Activated CD8-positive, alpha-beta memory T cell treated with anti-CD3 and anti-CD28 coated beads, Interleukin-2, amount 10 ng/mL, durations not matched to agents 7 days and 5 days (primary cell): ENCODE measurements at regions not wholly inside any gene's neighbourhood (a gene's known extent, or its start where the extent isn't known, plus 50 kb on each side); places are given as distances from the start of the nearest gene placed in this dataset.
"Not testable (repeated sequence)": the region's sequence is repeated elsewhere in the genome, so short reads cannot be mapped to it uniquely, and the experiment has no call there.

Source experiments
- ATAC-seq: fragments of 150-1000 bp; cut with Tn5 transposase; one replicate; pipeline ENCODE4 v1.10.0; 2021; ENCODE audit warnings: moderate library complexity
- CTCF ChIA-PET: fragments of 350-600 bp; sonication (Branson Sonifier 250); formaldehyde crosslinking; loops from one replicate; lab custom pipeline; 2021; ENCODE audit warnings: antibody characterized with exemption; lab: Charles Lee
- DNase-seq: peaks from one replicate; pipeline ENCODE4 v3.0.0-alpha.2; 2020
- H3K27ac Mint-ChIP-seq: one replicate; pipeline ENCODE4 v1.8.0; 2021; ENCODE audit warnings: mild to moderate bottlenecking, mixed read lengths
- H3K27me3 Mint-ChIP-seq: one replicate; pipeline ENCODE4 v1.8.0; 2021; ENCODE audit warnings: mixed read lengths
- H3K36me3 Mint-ChIP-seq: one replicate; pipeline ENCODE4 v1.8.0; 2021; ENCODE audit warnings: mild to moderate bottlenecking, mixed read lengths
- H3K4me1 Mint-ChIP-seq: one replicate; pipeline ENCODE4 v1.8.0; 2021; ENCODE audit warnings: mixed read lengths
- H3K4me3 Mint-ChIP-seq: one replicate; pipeline ENCODE4 v1.8.0; 2021; ENCODE audit warnings: mild to moderate bottlenecking, moderate library complexity, mixed read lengths
- H3K9me3 Mint-ChIP-seq: one replicate; pipeline ENCODE4 v1.8.0; 2022; ENCODE audit warnings: low read depth, mixed read lengths

- Mint-ChIP-seq H3K27ac (no peak overlapping the region), H3K4me1 (no peaks in the 10 kb centered on the region), H3K9me3 (no peaks in the 10 kb centered on the region), H3K36me3 (no peaks in the 10 kb centered on the region), H3K4me3 (no peak overlapping the region), H3K27me3 (no peaks in the 10 kb centered on the region)
- CTCF ChIA-PET, result no interaction called here
- DNase-seq (no peak), ATAC-seq (no peak)
Observed at GRCh38 chr10:2576892-2577291, 490.5 kb upstream of the PFKP start.

GRCh38 chr10:2575460-2575859 lies 491.9 kb upstream of the PFKP start:
- ATAC-seq (no peak), DNase-seq (no peak)
- no peak overlapping the region for H3K27ac Mint-ChIP-seq
- no peaks in the 10 kb centered on the region for H3K4me1 Mint-ChIP-seq
- no peaks in the 10 kb centered on the region for H3K27me3 Mint-ChIP-seq
- no peaks in the 10 kb centered on the region for H3K36me3 Mint-ChIP-seq
- H3K9me3 Mint-ChIP-seq, result peaks cover 4% of the 10 kb centered on the region
- CTCF ChIA-PET, result no interaction called here
- H3K4me3 Mint-ChIP-seq, result no peak overlapping the region

GRCh38 chr10:2572611-2573010 lies 494.7 kb upstream of the PFKP start:
- CTCF ChIA-PET, result no interaction called here
- Mint-ChIP-seq H3K4me3 (no peak overlapping the region), H3K4me1 (no peaks in the 10 kb centered on the region)

GRCh38 chr10:2556883-2557282 lies 510.5 kb upstream of the PFKP start:
- no peaks in the 10 kb centered on the region for H3K36me3 Mint-ChIP-seq
- no peak overlapping the region for H3K27ac Mint-ChIP-seq
- no peak for ATAC-seq
- CTCF ChIA-PET, result no interaction called here
- no peak for DNase-seq
- H3K27me3 Mint-ChIP-seq, result no peaks in the 10 kb centered on the region
- no peaks in the 10 kb centered on the region for H3K4me1 Mint-ChIP-seq
- no peaks in the 10 kb centered on the region for H3K9me3 Mint-ChIP-seq
- no peak overlapping the region for H3K4me3 Mint-ChIP-seq

More at GRCh38 chr10:2572611-2573010, 494.7 kb upstream of the PFKP start:
- H3K36me3 Mint-ChIP-seq, result no peaks in the 10 kb centered on the region
- no peak for ATAC-seq
- DNase-seq, result no peak
- no peaks in the 10 kb centered on the region for H3K27me3 Mint-ChIP-seq
- H3K27ac Mint-ChIP-seq, result no peak overlapping the region
- H3K9me3 Mint-ChIP-seq, result peaks cover 5% of the 10 kb centered on the region

- CTCF ChIA-PET, result no interaction called here
- no peak for ATAC-seq
- Mint-ChIP-seq H3K36me3 (no peaks in the 10 kb centered on the region), H3K9me3 (peaks cover 3% of the 10 kb centered on the region), H3K27me3 (no peaks in the 10 kb centered on the region), H3K4me1 (no peaks in the 10 kb centered on the region), H3K27ac (no peak overlapping the region), H3K4me3 (no peak overlapping the region)
- DNase-seq, result no peak
Observed at GRCh38 chr10:2548071-2548470, 519.3 kb upstream of the PFKP start.

GRCh38 chr10:2547606-2548005 lies 519.7 kb upstream of the PFKP start:
- no peak for DNase-seq
- no peak overlapping the region for H3K27ac Mint-ChIP-seq
- ATAC-seq, result no peak
- H3K9me3 Mint-ChIP-seq, result peaks cover 3% of the 10 kb centered on the region
- H3K4me3 Mint-ChIP-seq, result no peak overlapping the region
- no peaks in the 10 kb centered on the region for H3K27me3 Mint-ChIP-seq
- H3K4me1 Mint-ChIP-seq, result no peaks in the 10 kb centered on the region
- CTCF ChIA-PET, result no interaction called here
- no peaks in the 10 kb centered on the region for H3K36me3 Mint-ChIP-seq

- ATAC-seq, H3K9me3 Mint-ChIP-seq, H3K36me3 Mint-ChIP-seq, H3K4me1 Mint-ChIP-seq, H3K4me3 Mint-ChIP-seq, H3K27me3 Mint-ChIP-seq, DNase-seq, CTCF ChIA-PET, H3K27ac Mint-ChIP-seq: not testable (repeated sequence)
Observed at GRCh38 chr10:2546894-2547293, 520.5 kb upstream of the PFKP start.

- Mint-ChIP-seq H3K9me3 (peaks cover 3% of the 10 kb centered on the region), H3K27me3 (no peaks in the 10 kb centered on the region), H3K27ac (no peak overlapping the region), H3K4me1 (no peaks in the 10 kb centered on the region), H3K4me3 (no peak overlapping the region), H3K36me3 (no peaks in the 10 kb centered on the region)
- CTCF ChIA-PET, result no interaction called here
- ATAC-seq (no peak), DNase-seq (no peak)
Observed at GRCh38 chr10:2543974-2544373, 523.4 kb upstream of the PFKP start.

GRCh38 chr10:2543142-2543886 lies 524.0 kb upstream of the PFKP start:
- CTCF ChIA-PET, result no interaction called here
- no peak overlapping the region for H3K27ac Mint-ChIP-seq
- peaks cover 3% of the 10 kb centered on the region for H3K9me3 Mint-ChIP-seq
- H3K27me3 Mint-ChIP-seq, result no peaks in the 10 kb centered on the region
- no peak for DNase-seq
- ATAC-seq, result no peak
- no peaks in the 10 kb centered on the region for H3K36me3 Mint-ChIP-seq
- H3K4me1 Mint-ChIP-seq, result no peaks in the 10 kb centered on the region
- no peak overlapping the region for H3K4me3 Mint-ChIP-seq

- Mint-ChIP-seq H3K4me1 (no peaks in the 10 kb centered on the region), H3K36me3 (no peaks in the 10 kb centered on the region), H3K9me3 (peaks cover 1% of the 10 kb centered on the region), H3K27me3 (no peaks in the 10 kb centered on the region), H3K27ac (no peak overlapping the region), H3K4me3 (no peak overlapping the region)
- no peak for ATAC-seq
- DNase-seq, result no peak
- CTCF ChIA-PET, result no interaction called here
Observed at GRCh38 chr10:2541176-2541575, 526.2 kb upstream of the PFKP start.

GRCh38 chr10:2529945-2530344 lies 537.4 kb upstream of the PFKP start:
- CTCF ChIA-PET, result no interaction called here
- no peak for ATAC-seq

GRCh38 chr10:2525781-2526180 lies 541.6 kb upstream of the PFKP start:
- Mint-ChIP-seq H3K4me1 (no peaks in the 10 kb centered on the region), H3K4me3 (no peak overlapping the region), H3K27me3 (no peaks in the 10 kb centered on the region), H3K27ac (no peak overlapping the region), H3K36me3 (no peaks in the 10 kb centered on the region), H3K9me3 (peaks cover 8% of the 10 kb centered on the region)
- DNase-seq (no peak), ATAC-seq (no peak)
- CTCF ChIA-PET, result no interaction called here

More at GRCh38 chr10:2529945-2530344, 537.4 kb upstream of the PFKP start:
- Mint-ChIP-seq H3K4me1 (no peaks in the 10 kb centered on the region), H3K27me3 (no peaks in the 10 kb centered on the region), H3K27ac (no peak overlapping the region), H3K36me3 (no peaks in the 10 kb centered on the region), H3K4me3 (no peak overlapping the region), H3K9me3 (no peaks in the 10 kb centered on the region)
- DNase-seq, result no peak

GRCh38 chr10:2519139-2519538 lies 548.2 kb upstream of the PFKP start:
- CTCF ChIA-PET, result no interaction called here
- no peaks in the 10 kb centered on the region for H3K36me3 Mint-ChIP-seq
- no peak for DNase-seq
- no peak for ATAC-seq
- no peaks in the 10 kb centered on the region for H3K4me1 Mint-ChIP-seq
- no peak overlapping the region for H3K4me3 Mint-ChIP-seq
- peaks cover 13% of the 10 kb centered on the region for H3K9me3 Mint-ChIP-seq
- no peak overlapping the region for H3K27ac Mint-ChIP-seq
- no peaks in the 10 kb centered on the region for H3K27me3 Mint-ChIP-seq

GRCh38 chr10:2509081-2509531 lies 558.2 kb upstream of the PFKP start:
- H3K36me3 Mint-ChIP-seq, result no peaks in the 10 kb centered on the region
- CTCF ChIA-PET, result no interaction called here
- no peak overlapping the region for H3K27ac Mint-ChIP-seq
- no peak for ATAC-seq
- DNase-seq, result no peak
- no peaks in the 10 kb centered on the region for H3K27me3 Mint-ChIP-seq
- H3K4me3 Mint-ChIP-seq, result no peak overlapping the region
- peaks cover 2% of the 10 kb centered on the region for H3K9me3 Mint-ChIP-seq
- no peaks in the 10 kb centered on the region for H3K4me1 Mint-ChIP-seq
